ENCODE measurements at regions not wholly inside any gene's neighbourhood (a gene's known extent, or its start where the extent isn't known, plus 50 kb on each side); places are given as distances from the start of the nearest gene placed in this dataset.

DNA sequence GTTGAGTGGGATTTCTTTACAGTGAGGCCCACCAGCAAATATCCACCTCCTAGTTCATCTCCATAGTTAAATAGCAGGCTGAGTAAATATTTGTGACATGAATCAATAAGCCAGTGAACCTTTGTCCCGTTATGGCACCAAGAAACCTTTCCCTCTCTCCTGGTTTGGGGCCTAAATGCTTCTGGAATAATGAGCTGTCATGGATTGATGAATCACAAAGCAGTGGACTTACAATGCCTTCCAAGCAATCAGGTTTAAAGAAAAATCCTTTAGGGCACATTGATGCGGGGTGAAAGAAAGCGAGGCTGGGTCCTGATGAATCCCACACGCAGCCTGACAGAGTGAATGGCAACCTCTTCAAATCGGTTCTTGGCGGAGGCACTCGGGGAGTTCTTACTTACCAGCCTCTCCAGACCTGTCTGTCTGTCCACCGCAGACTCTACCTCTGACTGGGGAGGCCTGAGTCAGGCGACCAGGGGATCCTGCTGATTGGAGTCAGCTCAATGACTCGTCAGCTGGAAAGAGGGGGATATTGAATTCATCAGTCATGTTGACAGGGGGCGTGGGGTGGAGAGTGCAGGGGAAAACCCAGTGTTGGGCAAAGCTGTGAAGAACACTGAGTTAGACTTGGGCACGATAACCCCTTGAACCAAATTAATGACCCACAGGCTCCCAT is 247.3 kb downstream of the PLPP3 start (continued):
- TF ChIP-seq, protein P1, sequence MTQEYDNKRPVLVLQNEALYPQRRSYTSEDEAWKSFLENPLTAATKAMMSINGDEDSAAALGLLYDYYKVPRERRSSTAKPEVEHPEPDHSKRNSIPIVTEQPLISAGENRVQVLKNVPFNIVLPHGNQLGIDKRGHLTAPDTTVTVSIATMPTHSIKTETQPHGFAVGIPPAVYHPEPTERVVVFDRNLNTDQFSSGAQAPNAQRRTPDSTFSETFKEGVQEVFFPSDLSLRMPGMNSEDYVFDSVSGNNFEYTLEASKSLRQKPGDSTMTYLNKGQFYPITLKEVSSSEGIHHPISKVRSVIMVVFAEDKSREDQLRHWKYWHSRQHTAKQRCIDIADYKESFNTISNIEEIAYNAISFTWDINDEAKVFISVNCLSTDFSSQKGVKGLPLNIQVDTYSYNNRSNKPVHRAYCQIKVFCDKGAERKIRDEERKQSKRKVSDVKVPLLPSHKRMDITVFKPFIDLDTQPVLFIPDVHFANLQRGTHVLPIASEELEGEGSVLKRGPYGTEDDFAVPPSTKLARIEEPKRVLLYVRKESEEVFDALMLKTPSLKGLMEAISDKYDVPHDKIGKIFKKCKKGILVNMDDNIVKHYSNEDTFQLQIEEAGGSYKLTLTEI (CRISPR knock-in tag; conservative IDR thresholded peaks at IDR 0.05), result no peak
- TF ChIP-seq ZNF180 (CRISPR knock-in tag; IDR thresholded peaks at IDR 0.05; ENCODE audit: borderline replicate concordance, low read depth) (no peak), ZNF572 (CRISPR knock-in tag; IDR thresholded peaks at IDR 0.05) (no peak), BRD4 (CRISPR knock-in tag; IDR thresholded peaks at IDR 0.05) (peak; percentile 41; the same call in 1 of the 2 replicates), ZBTB20 (CRISPR knock-in tag; IDR thresholded peaks at IDR 0.05; ENCODE audit: borderline replicate concordance, low read depth) (peak; percentile 74; the same call in 1 of the 2 replicates), ZNF713 (CRISPR knock-in tag; IDR thresholded peaks at IDR 0.05) (no peak), SSRP1 (CRISPR knock-in tag; IDR thresholded peaks at IDR 0.05) (no peak), ZC3H4 (CRISPR knock-in tag; IDR thresholded peaks at IDR 0.05; ENCODE audit: borderline replicate concordance) (no peak), PHF21A (CRISPR knock-in tag; IDR thresholded peaks at IDR 0.05) (peak; percentile 92), ZNF343 (CRISPR knock-in tag; IDR thresholded peaks at IDR 0.05) (no peak), MIER3 (CRISPR knock-in tag; IDR thresholded peaks at IDR 0.05; ENCODE audit: borderline replicate concordance) (peak; percentile 80; the same call in 1 of the 2 replicates), ZNF33B (CRISPR knock-in tag; IDR thresholded peaks at IDR 0.05) (no peak), SRY (CRISPR knock-in tag; IDR thresholded peaks at IDR 0.05) (no peak), TMF1 (CRISPR knock-in tag; IDR thresholded peaks at IDR 0.05; ENCODE audit: low read depth) (no peak), ISX (CRISPR knock-in tag; conservative IDR thresholded peaks at IDR 0.05) (no peak), NCOR1 (IDR thresholded peaks at IDR 0.05; ENCODE audit: borderline replicate concordance, low read length) (peak; percentile 64; the same call in 1 of the 2 replicates), KDM4B (CRISPR knock-in tag; IDR thresholded peaks at IDR 0.05) (no peak), ZNF331 (CRISPR knock-in tag; IDR thresholded peaks at IDR 0.05) (peak; percentile 36; the same call in 1 of the 2 replicates), U2AF1 (optimal IDR thresholded peaks at IDR 0.05; ENCODE audit: low read depth, low read length) (no peak), ZNF296 (CRISPR knock-in tag; conservative IDR thresholded peaks at IDR 0.05) (no peak)
- TF ChIP-seq, protein P2, sequence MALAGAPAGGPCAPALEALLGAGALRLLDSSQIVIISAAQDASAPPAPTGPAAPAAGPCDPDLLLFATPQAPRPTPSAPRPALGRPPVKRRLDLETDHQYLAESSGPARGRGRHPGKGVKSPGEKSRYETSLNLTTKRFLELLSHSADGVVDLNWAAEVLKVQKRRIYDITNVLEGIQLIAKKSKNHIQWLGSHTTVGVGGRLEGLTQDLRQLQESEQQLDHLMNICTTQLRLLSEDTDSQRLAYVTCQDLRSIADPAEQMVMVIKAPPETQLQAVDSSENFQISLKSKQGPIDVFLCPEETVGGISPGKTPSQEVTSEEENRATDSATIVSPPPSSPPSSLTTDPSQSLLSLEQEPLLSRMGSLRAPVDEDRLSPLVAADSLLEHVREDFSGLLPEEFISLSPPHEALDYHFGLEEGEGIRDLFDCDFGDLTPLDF (CRISPR knock-in tag; IDR thresholded peaks at IDR 0.05), result no peak
- TF ChIP-seq, protein P3, sequence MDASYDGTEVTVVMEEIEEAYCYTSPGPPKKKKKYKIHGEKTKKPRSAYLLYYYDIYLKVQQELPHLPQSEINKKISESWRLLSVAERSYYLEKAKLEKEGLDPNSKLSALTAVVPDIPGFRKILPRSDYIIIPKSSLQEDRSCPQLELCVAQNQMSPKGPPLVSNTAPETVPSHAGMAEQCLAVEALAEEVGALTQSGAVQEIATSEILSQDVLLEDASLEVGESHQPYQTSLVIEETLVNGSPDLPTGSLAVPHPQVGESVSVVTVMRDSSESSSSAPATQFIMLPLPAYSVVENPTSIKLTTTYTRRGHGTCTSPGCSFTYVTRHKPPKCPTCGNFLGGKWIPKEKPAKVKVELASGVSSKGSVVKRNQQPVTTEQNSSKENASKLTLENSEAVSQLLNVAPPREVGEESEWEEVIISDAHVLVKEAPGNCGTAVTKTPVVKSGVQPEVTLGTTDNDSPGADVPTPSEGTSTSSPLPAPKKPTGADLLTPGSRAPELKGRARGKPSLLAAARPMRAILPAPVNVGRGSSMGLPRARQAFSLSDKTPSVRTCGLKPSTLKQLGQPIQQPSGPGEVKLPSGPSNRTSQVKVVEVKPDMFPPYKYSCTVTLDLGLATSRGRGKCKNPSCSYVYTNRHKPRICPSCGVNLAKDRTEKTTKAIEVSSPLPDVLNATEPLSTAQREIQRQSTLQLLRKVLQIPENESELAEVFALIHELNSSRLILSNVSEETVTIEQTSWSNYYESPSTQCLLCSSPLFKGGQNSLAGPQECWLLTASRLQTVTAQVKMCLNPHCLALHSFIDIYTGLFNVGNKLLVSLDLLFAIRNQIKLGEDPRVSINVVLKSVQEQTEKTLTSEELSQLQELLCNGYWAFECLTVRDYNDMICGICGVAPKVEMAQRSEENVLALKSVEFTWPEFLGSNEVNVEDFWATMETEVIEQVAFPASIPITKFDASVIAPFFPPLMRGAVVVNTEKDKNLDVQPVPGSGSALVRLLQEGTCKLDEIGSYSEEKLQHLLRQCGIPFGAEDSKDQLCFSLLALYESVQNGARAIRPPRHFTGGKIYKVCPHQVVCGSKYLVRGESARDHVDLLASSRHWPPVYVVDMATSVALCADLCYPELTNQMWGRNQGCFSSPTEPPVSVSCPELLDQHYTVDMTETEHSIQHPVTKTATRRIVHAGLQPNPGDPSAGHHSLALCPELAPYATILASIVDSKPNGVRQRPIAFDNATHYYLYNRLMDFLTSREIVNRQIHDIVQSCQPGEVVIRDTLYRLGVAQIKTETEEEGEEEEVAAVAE (CRISPR knock-in tag; IDR thresholded peaks at IDR 0.05; ENCODE audit: borderline replicate concordance), result 0 out of 2 replicates have a peak, but pooled peaks have one; percentile 34
- TF ChIP-seq, protein P4, sequence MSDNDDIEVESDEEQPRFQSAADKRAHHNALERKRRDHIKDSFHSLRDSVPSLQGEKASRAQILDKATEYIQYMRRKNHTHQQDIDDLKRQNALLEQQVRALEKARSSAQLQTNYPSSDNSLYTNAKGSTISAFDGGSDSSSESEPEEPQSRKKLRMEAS (IDR thresholded peaks at IDR 0.05), result peak; percentile 70
- TF ChIP-seq, protein P5, sequence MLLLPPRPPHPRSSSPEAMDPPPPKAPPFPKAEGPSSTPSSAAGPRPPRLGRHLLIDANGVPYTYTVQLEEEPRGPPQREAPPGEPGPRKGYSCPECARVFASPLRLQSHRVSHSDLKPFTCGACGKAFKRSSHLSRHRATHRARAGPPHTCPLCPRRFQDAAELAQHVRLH (CRISPR knock-in tag; IDR thresholded peaks at IDR 0.05; ENCODE audit: borderline replicate concordance, low read depth), result peak; percentile 61; the same call in 1 of the 2 replicates
